ENCODE measurements at regions not wholly inside any gene's neighbourhood (a gene's known extent, or its start where the extent isn't known, plus 50 kb on each side); places are given as distances from the start of the nearest gene placed in this dataset.

DNA sequence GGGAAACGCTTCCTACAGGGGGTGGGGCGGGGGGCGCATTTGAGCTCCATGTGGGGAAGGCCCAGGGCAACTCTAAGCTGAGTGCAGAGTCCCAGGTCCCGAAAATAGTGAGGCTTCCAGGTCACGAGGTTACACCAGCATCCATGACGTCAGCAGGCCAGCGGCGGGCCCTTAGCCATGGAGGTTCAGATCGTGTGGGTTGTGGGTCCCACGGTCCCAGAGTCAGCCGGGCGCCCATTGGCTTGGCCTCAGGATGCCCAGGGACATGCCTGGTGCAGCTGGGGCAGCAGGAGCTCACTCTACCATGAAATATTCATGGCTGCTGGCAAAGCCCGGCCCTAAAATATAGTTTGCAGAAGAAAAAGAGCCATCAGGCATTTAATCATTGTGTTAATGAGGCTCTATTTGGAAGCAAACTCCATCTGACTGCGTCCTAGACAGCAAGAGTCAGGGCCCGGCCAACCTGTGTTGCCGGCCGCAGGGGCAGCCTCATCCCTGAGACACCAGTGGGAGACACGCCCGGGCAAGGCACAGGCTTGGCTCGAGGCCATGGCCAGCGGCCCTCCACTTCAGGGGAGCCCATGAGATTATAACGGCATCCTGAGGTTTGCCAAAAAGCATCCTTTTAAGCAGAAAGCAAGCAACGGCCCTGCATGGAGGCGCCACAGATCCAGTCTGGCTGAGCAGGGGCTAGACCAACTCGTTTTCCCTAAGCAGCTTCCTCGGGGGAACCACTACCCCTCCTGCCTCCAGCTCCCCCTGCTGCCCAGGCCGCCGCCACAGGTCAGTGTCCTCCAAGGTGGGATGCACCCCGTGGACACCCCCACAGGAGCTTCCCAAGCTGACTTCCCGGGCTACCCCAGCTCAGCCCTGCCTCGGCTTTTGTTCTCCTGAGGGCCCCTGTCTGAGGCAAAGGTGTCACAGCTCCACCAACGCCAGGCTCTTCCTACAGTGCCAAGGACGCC, 108.9 kb upstream of the PPP1R26 start:
- no peaks in the 10 kb centered on the region for H3K9me3 ChIP-seq
- peaks cover 0 to 11% (median 11%) of the 10 kb centered on the region in 3 donors for H3K27me3 ChIP-seq
- in situ Hi-C loops (cut with MboI; ENCODE audit: low sequenced_read_pairs in 4 of 4), result loop anchor here in 1 of 4 donors (10.0 kb wide), 1 partner anchor 56 kb away; no protein-coding TSS in a partner anchor
- no peaks in the 10 kb centered on the region for H3K36me3 ChIP-seq
- no peak overlapping the region for H3K4me3 ChIP-seq
- no peak for TF ChIP-seq POLR2A (IDR thresholded peaks at IDR 0.05)
- TF ChIP-seq, protein P1, sequence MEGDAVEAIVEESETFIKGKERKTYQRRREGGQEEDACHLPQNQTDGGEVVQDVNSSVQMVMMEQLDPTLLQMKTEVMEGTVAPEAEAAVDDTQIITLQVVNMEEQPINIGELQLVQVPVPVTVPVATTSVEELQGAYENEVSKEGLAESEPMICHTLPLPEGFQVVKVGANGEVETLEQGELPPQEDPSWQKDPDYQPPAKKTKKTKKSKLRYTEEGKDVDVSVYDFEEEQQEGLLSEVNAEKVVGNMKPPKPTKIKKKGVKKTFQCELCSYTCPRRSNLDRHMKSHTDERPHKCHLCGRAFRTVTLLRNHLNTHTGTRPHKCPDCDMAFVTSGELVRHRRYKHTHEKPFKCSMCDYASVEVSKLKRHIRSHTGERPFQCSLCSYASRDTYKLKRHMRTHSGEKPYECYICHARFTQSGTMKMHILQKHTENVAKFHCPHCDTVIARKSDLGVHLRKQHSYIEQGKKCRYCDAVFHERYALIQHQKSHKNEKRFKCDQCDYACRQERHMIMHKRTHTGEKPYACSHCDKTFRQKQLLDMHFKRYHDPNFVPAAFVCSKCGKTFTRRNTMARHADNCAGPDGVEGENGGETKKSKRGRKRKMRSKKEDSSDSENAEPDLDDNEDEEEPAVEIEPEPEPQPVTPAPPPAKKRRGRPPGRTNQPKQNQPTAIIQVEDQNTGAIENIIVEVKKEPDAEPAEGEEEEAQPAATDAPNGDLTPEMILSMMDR (IDR thresholded peaks at IDR 0.05 in 4 of 5, conservative IDR thresholded peaks at IDR 0.05 in 1 of 5), result no peak
- H3K4me1 ChIP-seq, result no peaks in the 10 kb centered on the region
- intact Hi-C loops (cut with DNase I; ENCODE audit: low total_unique reads), result no loop called here
- DNase-seq, result no peak
- ATAC-seq, result no peak
- no peak overlapping the region for H3K27ac ChIP-seq

DNA sequence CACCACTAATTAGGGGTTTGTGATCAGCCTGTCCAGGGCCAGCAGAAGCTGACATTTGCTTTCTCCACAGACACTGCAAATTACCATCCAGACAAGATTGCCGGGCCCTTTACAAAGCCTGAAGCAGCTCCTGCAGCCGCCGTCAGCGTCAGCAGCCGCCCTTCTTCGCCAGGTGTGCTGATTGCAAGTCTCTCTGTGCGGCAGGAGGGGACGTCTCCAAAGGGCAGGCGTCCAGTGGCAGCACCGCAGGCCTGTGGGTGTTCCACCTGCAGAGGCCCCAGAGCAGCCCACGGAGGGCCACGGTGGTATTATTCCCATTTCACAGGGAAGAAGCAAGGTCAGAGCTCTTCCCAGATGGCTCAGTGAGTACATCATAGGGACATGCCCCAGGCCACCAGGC, 108.0 kb upstream of the PPP1R26 start:
- intact Hi-C loops (cut with DNase I; ENCODE audit: low total_unique reads) (no loop called here), in situ Hi-C loops (cut with MboI; ENCODE audit: low sequenced_read_pairs in 4 of 4) (loop anchor here in 1 of 4 donors (10.0 kb wide), 1 partner anchor 57 kb away; no protein-coding TSS in a partner anchor)
- DNase-seq, result no peak
- H3K27ac ChIP-seq, result no peak overlapping the region
- no peak overlapping the region for H3K4me3 ChIP-seq
- ATAC-seq, result no peak
- TF ChIP-seq, protein P1 (IDR thresholded peaks at IDR 0.05 in 4 of 5, conservative IDR thresholded peaks at IDR 0.05 in 1 of 5), result no peak
- TF ChIP-seq POLR2A (IDR thresholded peaks at IDR 0.05), result no peak
- peaks cover 0 to 11% (median 11%) of the 10 kb centered on the region in 3 donors for H3K27me3 ChIP-seq
- no peaks in the 10 kb centered on the region for H3K4me1 ChIP-seq
- no peaks in the 10 kb centered on the region for H3K36me3 ChIP-seq
- H3K9me3 ChIP-seq, result no peaks in the 10 kb centered on the region

DNA sequence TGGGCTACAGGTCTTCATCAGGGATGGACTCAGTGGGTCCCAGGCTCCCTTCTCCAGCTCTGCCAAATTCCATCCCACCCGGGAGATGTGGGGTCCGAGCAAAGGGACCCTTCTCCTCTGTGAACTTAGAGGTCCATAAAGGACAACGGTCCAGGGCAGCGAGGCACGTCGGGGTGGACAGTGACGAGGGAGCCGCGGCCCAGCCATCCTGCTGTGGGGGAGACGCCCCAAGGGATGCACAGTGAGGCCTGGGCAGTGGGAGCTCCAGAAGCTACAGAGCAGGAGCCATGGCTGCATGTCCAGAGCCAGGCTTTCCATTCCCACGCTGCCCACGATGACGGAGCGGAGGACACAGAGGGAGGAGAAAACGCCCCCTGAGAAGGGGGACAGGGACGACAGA, 107.5 kb upstream of the PPP1R26 start:
- in situ Hi-C loops (cut with MboI; ENCODE audit: low sequenced_read_pairs in 4 of 4) (loop anchor here in 1 of 4 donors (10.0 kb wide), 1 partner anchor 57 kb away; no protein-coding TSS in a partner anchor), intact Hi-C loops (cut with DNase I; ENCODE audit: low total_unique reads) (no loop called here)
- no peak for DNase-seq
- no peak for ATAC-seq
- TF ChIP-seq, protein P1 (IDR thresholded peaks at IDR 0.05 in 4 of 5, conservative IDR thresholded peaks at IDR 0.05 in 1 of 5), result no peak
- TF ChIP-seq POLR2A (IDR thresholded peaks at IDR 0.05), result no peak
- no peaks in the 10 kb centered on the region for H3K4me1 ChIP-seq
- H3K36me3 ChIP-seq, result no peaks in the 10 kb centered on the region
- no peak overlapping the region for H3K4me3 ChIP-seq
- no peaks in the 10 kb centered on the region for H3K9me3 ChIP-seq
- H3K27ac ChIP-seq, result no peak overlapping the region
- H3K27me3 ChIP-seq, result peaks cover 0 to 16% (median 11%) of the 10 kb centered on the region in 3 donors

DNA sequence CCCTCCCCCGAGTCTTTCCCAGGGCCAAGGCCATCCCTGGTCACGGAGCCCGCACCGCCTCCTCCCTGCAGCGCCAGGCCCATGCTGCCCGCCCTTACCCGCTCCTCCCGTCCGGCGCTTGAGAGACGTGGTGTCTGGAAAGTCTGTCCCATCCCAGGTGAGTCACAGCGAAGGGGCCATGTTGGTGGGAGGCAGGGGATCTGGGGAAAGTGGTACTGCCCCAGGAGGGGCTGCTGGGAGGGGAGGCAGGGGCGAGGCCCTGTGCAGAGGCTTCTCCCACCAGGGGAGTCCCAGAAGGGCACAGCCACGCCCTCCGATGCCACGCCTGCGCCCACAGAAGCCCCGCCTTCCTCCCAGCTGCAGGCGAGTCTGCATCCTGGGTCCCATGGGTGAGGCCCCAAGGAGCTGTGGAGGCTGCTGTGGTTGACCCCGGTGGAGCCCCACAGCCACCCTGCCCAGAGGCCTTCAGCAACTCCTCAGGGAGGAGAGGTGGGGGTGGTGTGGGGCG, 107.0 kb upstream of the PPP1R26 start:
- TF ChIP-seq POLR2A (IDR thresholded peaks at IDR 0.05), result no peak
- TF ChIP-seq, protein P1 (IDR thresholded peaks at IDR 0.05 in 4 of 5, conservative IDR thresholded peaks at IDR 0.05 in 1 of 5), result no peak
- intact Hi-C loops (cut with DNase I; ENCODE audit: low total_unique reads) (no loop called here), in situ Hi-C loops (cut with MboI; ENCODE audit: low sequenced_read_pairs in 4 of 4) (loop anchor here in 1 of 4 donors (10.0 kb wide), 1 partner anchor 58 kb away; no protein-coding TSS in a partner anchor)
- no peak for DNase-seq
- H3K9me3 ChIP-seq, result no peaks in the 10 kb centered on the region
- H3K36me3 ChIP-seq, result no peaks in the 10 kb centered on the region
- ATAC-seq, result no peak
- no peaks in the 10 kb centered on the region for H3K4me1 ChIP-seq
- peaks cover 0 to 20% (median 9%) of the 10 kb centered on the region in 3 donors for H3K27me3 ChIP-seq
- H3K4me3 ChIP-seq, result no peak overlapping the region
- H3K27ac ChIP-seq, result no peak overlapping the region

All from gastrocnemius medialis (tissue), 4 donors.